A549 (cell line): ENCODE measurements at regions not wholly inside any gene's neighbourhood (a gene's known extent, or its start where the extent isn't known, plus 50 kb on each side); places are given as distances from the start of the nearest gene placed in this dataset.

Experiments used
- ATAC-seq, 2 experiments: fragments of 200-7000 bp in 1 of 2; fragments of >200 bp in 1 of 2; cut with Nextera tagmentation in 1 of 2; cut with Tn5 transposase in 1 of 2; 3 replicates each; pipeline versions ENCODE4 v1.8.0 to v1.9.1; 2018 to 2020; ENCODE audit warnings: mild to moderate bottlenecking in 1 of 2, moderate library complexity in 1 of 2
- CTCF ChIA-PET: fragments of 300-600 bp; sonication (Branson Sonifier 250); formaldehyde crosslinking; extraction: SDS; loops from one replicate; lab custom pipeline; 2021; ENCODE audit warnings: antibody characterized with exemption, inconsistent platforms; lab: Yijun Ruan, JAX
- POLR2A ChIA-PET: fragments of 350-600 bp; formaldehyde crosslinking; extraction: SDS; loops from one replicate; lab custom pipeline; 2021; ENCODE audit warnings: antibody characterized with exemption, inconsistent platforms; lab: Yijun Ruan, JAX
- DNase-seq, 2 experiments: peaks; one replicate each; pipeline versions ENCODE4 v3.0.0 to v3.0.0-alpha.2; 2011 to 2016; ENCODE audit warnings: low read depth in 1 of 2, low spot score in 1 of 2
- FAIRE-seq: peaks from 2 replicates; lab custom pipeline; 2011; peaks lifted over from hg19 to GRCh38; lab: Jason Lieb, UNC
- H3K27ac ChIP-seq, 2 experiments: fragments of >200 bp; sonication (Bioruptor Twin); formaldehyde crosslinking; 3 replicates each; pipeline ENCODE4 v1.5.1; 2016 to 2017
- H3K4me1 ChIP-seq: fragments of >200 bp; sonication (Bioruptor Twin); formaldehyde crosslinking; 3 replicates; pipeline ENCODE4 v1.6.1; 2016
- H3K4me2 ChIP-seq: fragments of >200 bp; sonication (Bioruptor Twin); formaldehyde crosslinking; 3 replicates; pipeline ENCODE4 v1.6.1; 2016
- H3K4me3 ChIP-seq: fragments of >200 bp; sonication (Bioruptor Twin); formaldehyde crosslinking; 3 replicates; pipeline ENCODE4 v1.5.1; 2016
- H3K9me3 ChIP-seq: fragments of >200 bp; sonication (Bioruptor Twin); formaldehyde crosslinking; 3 replicates; pipeline ENCODE4 v1.6.1; 2016
- BHLHE40 ChIP-seq: IDR thresholded peaks from 2 replicates; pipeline ENCODE4 v1.6.1; 2012; ENCODE audit warnings: low read depth, low read length, inconsistent platforms
- EHF ChIP-seq: fragments of 250-450 bp; sonication (Bioruptor Pico); IDR thresholded peaks from 2 replicates; pipeline ENCODE4 v1.5.0; 2020; ENCODE audit warnings: mild to moderate bottlenecking
- FOSB ChIP-seq: fragments of 250-450 bp; sonication (Bioruptor Pico); IDR thresholded peaks from 2 replicates; pipeline ENCODE4 v1.5.0; 2020; ENCODE audit warnings: mild to moderate bottlenecking, moderate library complexity
- FOSL2 ChIP-seq, 2 experiments: fragments of 450-650 bp in 1 of 2; fragments of >200 bp in 1 of 2; sonication (Bioruptor Twin) in 1 of 2; formaldehyde crosslinking; IDR thresholded peaks; 2 replicates each; pipeline versions ENCODE4 v1.5.0 to v1.6.1; 2016 to 2020; ENCODE audit warnings: mild to moderate bottlenecking in 1 of 2, moderate library complexity in 1 of 2
- HDAC2 ChIP-seq: fragments of 200-600 bp; sonication (generic); IDR thresholded peaks from 2 replicates; pipeline ENCODE4 v1.6.1; 2016
- JUN ChIP-seq, 2 experiments: fragments of >200 bp; sonication (Bioruptor Twin); formaldehyde crosslinking; IDR thresholded peaks; 2 replicates in 1 of 2; 3 replicates in 1 of 2; pipeline ENCODE4 v1.6.1; 2016 to 2017
- JUNB ChIP-seq: fragments of >200 bp; sonication (Bioruptor Twin); formaldehyde crosslinking; IDR thresholded peaks from 2 replicates; pipeline ENCODE4 v1.6.1; 2016
- KDM1A ChIP-seq: fragments of 200-600 bp; sonication (generic); IDR thresholded peaks from 2 replicates; pipeline ENCODE4 v1.6.1; 2016; ENCODE audit warnings: low read depth, mild to moderate bottlenecking
- MAFK ChIP-seq: fragments of 450-650 bp; IDR thresholded peaks from 2 replicates; pipeline ENCODE4 v1.6.1; 2014; ENCODE audit not compliant: partially characterized antibody
- MAZ ChIP-seq: fragments of 150-350 bp; IDR thresholded peaks from 2 replicates; pipeline ENCODE4 v1.6.1; 2014; ENCODE audit warnings: antibody characterized with exemption, low read depth, low read length, borderline replicate concordance
- MYC ChIP-seq: IDR thresholded peaks from 2 replicates; pipeline ENCODE4 v1.6.1; 2012; ENCODE audit warnings: mild to moderate bottlenecking, inconsistent platforms, low read length, improper control_type of control experiment, borderline replicate concordance
- PHF8 ChIP-seq: fragments of 200-600 bp; sonication (generic); IDR thresholded peaks from 2 replicates; pipeline ENCODE4 v1.6.1; 2016; ENCODE audit warnings: low read depth, mild to moderate bottlenecking, antibody characterized with exemption, moderate library complexity, borderline replicate concordance
- POLR2AphosphoS2 ChIP-seq: conservative IDR thresholded peaks from 2 replicates; pipeline ENCODE4 v1.6.1; 2012; ENCODE audit warnings: low read length, improper control_type of control experiment, inconsistent platforms
- RARB ChIP-seq: fragments of 250-450 bp; sonication (Bioruptor Pico); IDR thresholded peaks from 2 replicates; pipeline ENCODE4 v1.8.0; 2021; ENCODE audit warnings: mild to moderate bottlenecking, moderate library complexity
- RCOR1 ChIP-seq: fragments of 150-350 bp; IDR thresholded peaks from 2 replicates; pipeline ENCODE4 v1.6.1; 2014; ENCODE audit warnings: antibody characterized with exemption, low read length, low read depth
- RNF2 ChIP-seq: fragments of 200-600 bp; sonication (generic); IDR thresholded peaks from 2 replicates; pipeline ENCODE4 v1.6.1; 2016; ENCODE audit warnings: low read depth, mild to moderate bottlenecking, antibody characterized with exemption, moderate library complexity, borderline replicate concordance
- SMC3 ChIP-seq: fragments of >200 bp; sonication (Bioruptor Twin); formaldehyde crosslinking; IDR thresholded peaks from 3 replicates; pipeline ENCODE4 v1.6.1; 2018; ENCODE audit warnings: inconsistent platforms
- ZFP36 ChIP-seq: fragments of 450-650 bp; IDR thresholded peaks from 2 replicates; pipeline ENCODE4 v1.6.1; 2014; ENCODE audit warnings: borderline replicate concordance; ENCODE audit not compliant: partially characterized antibody
- ZSCAN20 ChIP-seq: fragments of 250-450 bp; sonication (Bioruptor Pico); IDR thresholded peaks from 2 replicates; pipeline ENCODE4 v1.8.0; 2022; ENCODE audit warnings: mild to moderate bottlenecking, moderate library complexity
- WGBS: methylation state at CpG from one replicate; pipeline ENCODE4 v1.1.6; 2017; ENCODE audit errors: missing lambda C conversion rate; 5-methylcytosine and 5-hydroxymethylcytosine counted together
- TF ChIP-seq, protein P1 (sequence below): IDR thresholded peaks from 2 replicates; pipeline ENCODE4 v1.6.1; 2012; ENCODE audit warnings: low read depth, borderline replicate concordance
- TF ChIP-seq, protein P2 (sequence below): fragments of 250-450 bp; sonication (Bioruptor Pico); IDR thresholded peaks from 2 replicates; pipeline ENCODE4 v1.5.0; 2021; ENCODE audit warnings: mild to moderate bottlenecking, moderate library complexity, borderline replicate concordance
- TF ChIP-seq, protein P3 (sequence below): fragments of >200 bp; sonication (Bioruptor Twin); formaldehyde crosslinking; IDR thresholded peaks from 3 replicates; pipeline ENCODE4 v1.5.1; 2016

DNA sequence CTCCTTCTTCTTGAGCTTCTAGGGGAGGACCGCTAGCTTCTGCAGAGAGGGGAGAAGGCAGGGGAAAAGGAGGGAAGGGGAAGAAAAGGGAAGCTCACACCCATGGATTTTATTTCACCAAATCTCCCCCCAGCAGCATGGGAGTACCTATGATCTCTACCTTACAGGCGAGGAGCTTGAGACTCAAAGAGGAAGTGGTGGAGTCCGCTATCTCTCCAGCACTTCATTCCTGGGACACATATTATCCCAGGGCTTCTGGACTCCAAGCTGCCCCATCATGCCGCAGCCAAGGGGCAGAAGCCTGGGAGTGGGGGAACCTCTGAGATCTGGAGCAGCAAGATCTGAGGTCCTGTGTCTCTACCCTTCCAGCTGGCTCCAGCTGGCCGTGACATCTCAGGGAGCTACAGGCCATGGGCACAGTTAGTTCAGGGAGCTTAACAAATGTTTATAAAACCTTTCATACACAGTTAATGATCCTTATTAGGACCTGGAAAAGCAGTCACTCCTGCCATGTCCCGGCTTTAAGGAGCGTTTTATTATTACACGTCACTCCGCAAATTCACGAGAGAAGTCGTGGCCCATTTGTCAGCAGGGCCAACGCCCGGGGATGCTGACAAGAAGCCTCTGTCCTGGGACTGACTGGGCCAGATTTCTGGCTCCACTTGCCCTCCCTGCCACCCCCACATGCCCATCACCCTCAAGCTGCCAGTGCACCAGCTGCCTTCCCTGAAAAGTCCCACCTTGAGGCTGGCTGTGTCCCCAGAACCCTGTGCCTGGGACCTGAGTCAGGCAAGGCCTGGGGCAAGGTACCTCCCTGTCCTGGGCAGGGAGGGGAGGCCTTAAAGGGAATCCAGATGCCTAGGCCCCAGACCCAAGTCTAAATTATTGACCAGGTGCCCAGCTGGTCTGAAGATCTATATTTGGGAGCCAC, 132.1 kb upstream of the ZMIZ1 start:
- H3K4me3 ChIP-seq = no peak overlapping the region
- DNase-seq (no peak), FAIRE-seq (no peak), ATAC-seq (no peak)
- ChIA-PET CTCF (interaction anchor here (0.7 to 2.5 kb wide), 8 partner anchors 8 to 422 kb away, joined by 3 to 8 read pairs (median 3); no protein-coding TSS in a partner anchor), POLR2A (interaction anchor here (1.2 kb wide), 1 partner anchor 37 kb away, joined by 5 read pairs; no protein-coding TSS in a partner anchor)
- peaks cover 21% of the 10 kb centered on the region for H3K4me1 ChIP-seq
- TF ChIP-seq HDAC2 = no peak
- TF ChIP-seq, protein P1, sequence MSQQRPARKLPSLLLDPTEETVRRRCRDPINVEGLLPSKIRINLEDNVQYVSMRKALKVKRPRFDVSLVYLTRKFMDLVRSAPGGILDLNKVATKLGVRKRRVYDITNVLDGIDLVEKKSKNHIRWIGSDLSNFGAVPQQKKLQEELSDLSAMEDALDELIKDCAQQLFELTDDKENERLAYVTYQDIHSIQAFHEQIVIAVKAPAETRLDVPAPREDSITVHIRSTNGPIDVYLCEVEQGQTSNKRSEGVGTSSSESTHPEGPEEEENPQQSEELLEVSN = no peak
- no peak for TF ChIP-seq EHF (CRISPR knock-in tag)
- no peaks in the 10 kb centered on the region for H3K9me3 ChIP-seq
- 95% methylated on average over 13 of the region's 13 CpGs for WGBS
- no peak overlapping the region for H3K4me2 ChIP-seq
- peak overlapping the region in 1 of 2 experiments; percentile 53; a peak in 2 of 6 replicates for H3K27ac ChIP-seq

DNA sequence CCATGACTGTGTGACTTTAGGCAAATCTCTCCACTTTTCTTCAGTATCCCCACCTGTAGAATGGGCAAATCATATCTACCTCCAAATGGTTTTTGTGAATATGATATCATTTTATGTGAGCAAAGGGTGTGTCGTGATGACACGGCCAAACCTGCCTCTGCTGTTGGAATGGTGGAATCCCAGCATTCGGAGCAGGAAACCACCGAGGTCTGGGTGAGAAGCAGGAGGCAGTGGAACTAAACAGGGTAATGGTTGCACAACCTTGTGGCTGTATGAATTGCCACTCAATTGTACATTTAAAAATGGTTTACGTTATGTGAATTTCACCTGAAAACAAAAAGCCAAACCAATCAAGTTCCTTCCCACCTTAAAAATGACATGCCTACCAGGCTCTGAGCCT, 131.4 kb upstream of the ZMIZ1 start:
- H3K27ac ChIP-seq = peak overlapping the region in 1 of 2 experiments; percentile 53; a peak in 2 of 6 replicates
- no peak for FAIRE-seq
- no peak for DNase-seq
- no peak overlapping the region for H3K4me2 ChIP-seq
- no peak for ATAC-seq
- no peaks in the 10 kb centered on the region for H3K9me3 ChIP-seq
- no peak overlapping the region for H3K4me3 ChIP-seq
- ChIA-PET CTCF (interaction anchor here (1.0 to 2.5 kb wide), 3 partner anchors 10 to 258 kb away, joined by 3 to 8 read pairs (median 6); no protein-coding TSS in a partner anchor), POLR2A (no interaction called here)
- 92% methylated on average over 5 of the region's 5 CpGs for WGBS
- H3K4me1 ChIP-seq = peaks cover 13% of the 10 kb centered on the region
- TF ChIP-seq FOSL2 (IDR thresholded peaks at IDR 0.05) (no peak), FOSL2 (CRISPR knock-in tag; IDR thresholded peaks at IDR 0.05) (no peak), RARB (no peak), RNF2 (no peak), MYC (no peak), PHF8 (no peak), FOSB (no peak), JUN (IDR thresholded peaks at IDR 0.05) (no peak), RCOR1 (no peak), JUNB (no peak), POLR2AphosphoS2 (no peak), BHLHE40 (no peak), KDM1A (no peak), ZFP36 (no peak), ZSCAN20 (CRISPR knock-in tag) (no peak), MAZ (no peak), MAFK (no peak), SMC3 (no peak)
- TF ChIP-seq, protein P2, sequence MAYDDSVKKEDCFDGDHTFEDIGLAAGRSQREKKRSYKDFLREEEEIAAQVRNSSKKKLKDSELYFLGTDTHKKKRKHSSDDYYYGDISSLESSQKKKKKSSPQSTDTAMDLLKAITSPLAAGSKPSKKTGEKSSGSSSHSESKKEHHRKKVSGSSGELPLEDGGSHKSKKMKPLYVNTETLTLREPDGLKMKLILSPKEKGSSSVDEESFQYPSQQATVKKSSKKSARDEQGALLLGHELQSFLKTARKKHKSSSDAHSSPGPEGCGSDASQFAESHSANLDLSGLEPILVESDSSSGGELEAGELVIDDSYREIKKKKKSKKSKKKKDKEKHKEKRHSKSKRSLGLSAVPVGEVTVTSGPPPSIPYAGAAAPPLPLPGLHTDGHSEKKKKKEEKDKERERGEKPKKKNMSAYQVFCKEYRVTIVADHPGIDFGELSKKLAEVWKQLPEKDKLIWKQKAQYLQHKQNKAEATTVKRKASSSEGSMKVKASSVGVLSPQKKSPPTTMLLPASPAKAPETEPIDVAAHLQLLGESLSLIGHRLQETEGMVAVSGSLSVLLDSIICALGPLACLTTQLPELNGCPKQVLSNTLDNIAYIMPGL (CRISPR knock-in tag) = no peak
- TF ChIP-seq, protein P3, sequence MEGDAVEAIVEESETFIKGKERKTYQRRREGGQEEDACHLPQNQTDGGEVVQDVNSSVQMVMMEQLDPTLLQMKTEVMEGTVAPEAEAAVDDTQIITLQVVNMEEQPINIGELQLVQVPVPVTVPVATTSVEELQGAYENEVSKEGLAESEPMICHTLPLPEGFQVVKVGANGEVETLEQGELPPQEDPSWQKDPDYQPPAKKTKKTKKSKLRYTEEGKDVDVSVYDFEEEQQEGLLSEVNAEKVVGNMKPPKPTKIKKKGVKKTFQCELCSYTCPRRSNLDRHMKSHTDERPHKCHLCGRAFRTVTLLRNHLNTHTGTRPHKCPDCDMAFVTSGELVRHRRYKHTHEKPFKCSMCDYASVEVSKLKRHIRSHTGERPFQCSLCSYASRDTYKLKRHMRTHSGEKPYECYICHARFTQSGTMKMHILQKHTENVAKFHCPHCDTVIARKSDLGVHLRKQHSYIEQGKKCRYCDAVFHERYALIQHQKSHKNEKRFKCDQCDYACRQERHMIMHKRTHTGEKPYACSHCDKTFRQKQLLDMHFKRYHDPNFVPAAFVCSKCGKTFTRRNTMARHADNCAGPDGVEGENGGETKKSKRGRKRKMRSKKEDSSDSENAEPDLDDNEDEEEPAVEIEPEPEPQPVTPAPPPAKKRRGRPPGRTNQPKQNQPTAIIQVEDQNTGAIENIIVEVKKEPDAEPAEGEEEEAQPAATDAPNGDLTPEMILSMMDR = no peak
